Astrocyte (in vitro differentiated cells and primary cell): ENCODE measurements at regions not wholly inside any gene's neighbourhood (a gene's known extent, or its start where the extent isn't known, plus 50 kb on each side); places are given as distances from the start of the nearest gene placed in this dataset.

Experiments
- DNase-seq: peaks from one replicate; pipeline ENCODE4 v3.0.0-alpha.2; 2010; ENCODE audit warnings: low read depth
- FAIRE-seq: peaks from 2 replicates; lab custom pipeline; 2011; peaks lifted over from hg19 to GRCh38; lab: Jason Lieb, UNC
- H2AFZ ChIP-seq: 2 replicates; pipeline ENCODE4 v1.6.0; 2012; ENCODE audit warnings: low read depth, low read length, inconsistent platforms
- H3K27ac ChIP-seq: 2 replicates; pipeline ENCODE4 v1.5.1; 2011; ENCODE audit warnings: low read depth, low read length, inconsistent platforms
- H3K27me3 ChIP-seq: 2 replicates; pipeline ENCODE4 v1.6.0; 2011; ENCODE audit warnings: low read length, inconsistent platforms; ENCODE audit not compliant: insufficient read depth
- H3K36me3 ChIP-seq: 2 replicates; pipeline ENCODE4 v1.5.1; 2011; ENCODE audit warnings: low read length, inconsistent platforms; ENCODE audit not compliant: insufficient read depth
- H3K4me1 ChIP-seq: 2 replicates; pipeline ENCODE4 v1.5.1; 2011; ENCODE audit warnings: low read length, inconsistent platforms; ENCODE audit not compliant: insufficient read depth
- H3K4me2 ChIP-seq: 2 replicates; pipeline ENCODE4 v1.6.0; 2012; ENCODE audit warnings: low read length, inconsistent platforms
- H3K4me3 ChIP-seq: 2 replicates; pipeline ENCODE4 v1.5.1; 2011; ENCODE audit warnings: low read depth, mild to moderate bottlenecking, low read length, inconsistent platforms; ENCODE audit not compliant: insufficient read depth
- H3K79me2 ChIP-seq: 2 replicates; pipeline ENCODE4 v1.6.0; 2012; ENCODE audit warnings: mild to moderate bottlenecking, low read length, inconsistent platforms; ENCODE audit not compliant: insufficient read depth
- H3K9ac ChIP-seq: 2 replicates; pipeline ENCODE4 v1.6.0; 2012; ENCODE audit warnings: mild to moderate bottlenecking, low read length, inconsistent platforms
- H3K9me3 ChIP-seq: 2 replicates; pipeline ENCODE4 v1.5.1; 2012; ENCODE audit warnings: low read depth, mild to moderate bottlenecking, low read length, inconsistent platforms; ENCODE audit not compliant: insufficient read depth
- H4K20me1 ChIP-seq: 2 replicates; pipeline ENCODE4 v1.6.0; 2012; ENCODE audit warnings: low read length, inconsistent platforms; ENCODE audit not compliant: insufficient read depth
- H3K27ac Mint-ChIP-seq: one replicate; pipeline ENCODE4 v1.8.0; 2021; ENCODE audit warnings: mild to moderate bottlenecking, mixed read lengths; ENCODE audit not compliant: unreplicated experiment
- H3K27me3 Mint-ChIP-seq: one replicate; pipeline ENCODE4 v1.8.0; 2021; ENCODE audit warnings: low read depth, mixed read lengths; ENCODE audit not compliant: unreplicated experiment
- H3K36me3 Mint-ChIP-seq: one replicate; pipeline ENCODE4 v1.8.0; 2021; ENCODE audit warnings: low read depth, mixed read lengths; ENCODE audit not compliant: unreplicated experiment
- H3K4me1 Mint-ChIP-seq: one replicate; pipeline ENCODE4 v1.8.0; 2021; ENCODE audit warnings: low read depth, mixed read lengths; ENCODE audit not compliant: unreplicated experiment
- H3K4me3 Mint-ChIP-seq: one replicate; pipeline ENCODE4 v1.8.0; 2021; ENCODE audit warnings: mild to moderate bottlenecking, moderate library complexity, mixed read lengths; ENCODE audit not compliant: unreplicated experiment
- H3K9me3 Mint-ChIP-seq: one replicate; pipeline ENCODE4 v1.8.0; 2021; ENCODE audit warnings: mild to moderate bottlenecking, mixed read lengths; ENCODE audit not compliant: unreplicated experiment
- EZH2 ChIP-seq: IDR thresholded peaks from 2 replicates; pipeline ENCODE4 v1.6.1; 2012; ENCODE audit warnings: mild to moderate bottlenecking, low read length, inconsistent platforms; ENCODE audit not compliant: insufficient read depth
- TF ChIP-seq, protein P1 (sequence below): IDR thresholded peaks from 2 replicates; pipeline ENCODE4 v1.5.1; 2011; ENCODE audit warnings: low read depth, mild to moderate bottlenecking, inconsistent platforms, low read length, moderate library complexity; ENCODE audit not compliant: insufficient read depth

DNA sequence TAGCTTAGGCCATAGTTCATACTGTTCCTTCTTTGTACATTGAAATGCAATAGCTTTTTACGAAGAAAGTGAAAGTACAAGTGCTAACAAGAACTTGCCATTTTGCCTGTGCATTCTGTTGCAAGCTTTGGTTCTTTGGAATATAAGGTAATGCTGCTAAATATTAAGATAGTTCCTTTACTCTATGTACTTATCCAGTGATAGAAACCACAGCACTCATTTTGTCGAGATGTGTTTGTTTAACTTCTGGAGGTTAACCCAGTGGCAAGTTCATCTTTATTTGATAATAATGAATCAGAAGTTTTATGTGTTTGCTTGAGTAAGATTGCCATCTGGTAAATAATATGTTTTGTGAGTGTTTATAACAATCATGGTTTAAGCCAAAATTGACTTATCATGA, 373.1 kb upstream of the FANCL start:
- Histone ChIP-seq H3K27ac (no peak overlapping the region), H3K36me3 (no peaks in the 10 kb centered on the region), H3K9ac (no peak overlapping the region), H3K27me3 (no peaks in the 10 kb centered on the region), H3K9me3 (no peaks in the 10 kb centered on the region), H3K4me3 (no peak overlapping the region), H3K4me1 (no peaks in the 10 kb centered on the region), H3K79me2 (no peaks in the 10 kb centered on the region), H4K20me1 (no peaks in the 10 kb centered on the region), H3K4me2 (no peak overlapping the region), H2AFZ (no peak overlapping the region)
- no peaks in the 10 kb centered on the region for H3K27me3 Mint-ChIP-seq
- H3K9me3 Mint-ChIP-seq: no peaks in the 10 kb centered on the region
- H3K27ac Mint-ChIP-seq: no peak overlapping the region
- no peak overlapping the region for H3K4me3 Mint-ChIP-seq
- FAIRE-seq: no peak
- H3K36me3 Mint-ChIP-seq: no peaks in the 10 kb centered on the region
- TF ChIP-seq, protein P1, sequence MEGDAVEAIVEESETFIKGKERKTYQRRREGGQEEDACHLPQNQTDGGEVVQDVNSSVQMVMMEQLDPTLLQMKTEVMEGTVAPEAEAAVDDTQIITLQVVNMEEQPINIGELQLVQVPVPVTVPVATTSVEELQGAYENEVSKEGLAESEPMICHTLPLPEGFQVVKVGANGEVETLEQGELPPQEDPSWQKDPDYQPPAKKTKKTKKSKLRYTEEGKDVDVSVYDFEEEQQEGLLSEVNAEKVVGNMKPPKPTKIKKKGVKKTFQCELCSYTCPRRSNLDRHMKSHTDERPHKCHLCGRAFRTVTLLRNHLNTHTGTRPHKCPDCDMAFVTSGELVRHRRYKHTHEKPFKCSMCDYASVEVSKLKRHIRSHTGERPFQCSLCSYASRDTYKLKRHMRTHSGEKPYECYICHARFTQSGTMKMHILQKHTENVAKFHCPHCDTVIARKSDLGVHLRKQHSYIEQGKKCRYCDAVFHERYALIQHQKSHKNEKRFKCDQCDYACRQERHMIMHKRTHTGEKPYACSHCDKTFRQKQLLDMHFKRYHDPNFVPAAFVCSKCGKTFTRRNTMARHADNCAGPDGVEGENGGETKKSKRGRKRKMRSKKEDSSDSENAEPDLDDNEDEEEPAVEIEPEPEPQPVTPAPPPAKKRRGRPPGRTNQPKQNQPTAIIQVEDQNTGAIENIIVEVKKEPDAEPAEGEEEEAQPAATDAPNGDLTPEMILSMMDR: no peak
- TF ChIP-seq EZH2: no peak
- no peak for DNase-seq
- peaks cover 2% of the 10 kb centered on the region for H3K4me1 Mint-ChIP-seq

- no peaks in the 10 kb centered on the region for H3K36me3 ChIP-seq
- no peak overlapping the region for H3K4me3 Mint-ChIP-seq
- no peak for TF ChIP-seq EZH2
- no peaks in the 10 kb centered on the region for H4K20me1 ChIP-seq
- H3K9me3 Mint-ChIP-seq: no peaks in the 10 kb centered on the region
- no peaks in the 10 kb centered on the region for H3K79me2 ChIP-seq
- no peak overlapping the region for H3K9ac ChIP-seq
- H3K4me2 ChIP-seq: no peak overlapping the region
- H3K27ac ChIP-seq: no peak overlapping the region
- no peak overlapping the region for H3K4me3 ChIP-seq
- DNase-seq (no peak), FAIRE-seq (no peak)
- H3K9me3 ChIP-seq: no peaks in the 10 kb centered on the region
- no peaks in the 10 kb centered on the region for H3K27me3 Mint-ChIP-seq
- no peak overlapping the region for H3K27ac Mint-ChIP-seq
- no peaks in the 10 kb centered on the region for H3K27me3 ChIP-seq
- H3K4me1 Mint-ChIP-seq: peaks cover 2% of the 10 kb centered on the region
- no peaks in the 10 kb centered on the region for H3K36me3 Mint-ChIP-seq
- H2AFZ ChIP-seq: no peak overlapping the region
- H3K4me1 ChIP-seq: no peaks in the 10 kb centered on the region
Measured at GRCh38 chr2:58612973-58613372, 371.8 kb upstream of the FANCL start.

DNA sequence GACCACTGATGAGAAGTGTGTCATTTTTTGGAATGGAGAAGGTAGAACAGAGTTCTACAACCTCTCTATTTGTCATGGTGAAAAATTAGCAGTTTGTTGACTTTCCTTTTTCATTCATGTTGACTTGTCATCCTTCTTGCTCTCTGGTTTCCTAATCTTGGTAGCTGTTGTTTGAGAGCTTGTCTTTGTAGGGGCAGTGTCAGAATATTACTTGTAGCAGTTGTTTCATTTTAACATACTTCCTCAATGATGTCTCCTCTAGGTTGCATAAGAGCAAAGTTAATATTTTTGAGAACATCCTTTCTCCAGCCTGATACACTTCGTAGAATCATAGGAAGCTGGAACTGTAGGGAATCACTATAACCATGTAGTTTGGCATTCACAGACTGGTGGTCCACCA, 368.2 kb upstream of the FANCL start:
- Histone ChIP-seq H3K9ac (no peak overlapping the region), H3K36me3 (no peaks in the 10 kb centered on the region), H4K20me1 (no peaks in the 10 kb centered on the region), H3K4me2 (no peak overlapping the region), H3K79me2 (no peaks in the 10 kb centered on the region), H3K4me1 (no peaks in the 10 kb centered on the region), H3K9me3 (no peaks in the 10 kb centered on the region), H3K4me3 (no peak overlapping the region), H3K27ac (no peak overlapping the region), H2AFZ (no peak overlapping the region), H3K27me3 (no peaks in the 10 kb centered on the region)
- H3K27ac Mint-ChIP-seq: no peak overlapping the region
- H3K9me3 Mint-ChIP-seq: no peaks in the 10 kb centered on the region
- FAIRE-seq (no peak), DNase-seq (no peak)
- no peak overlapping the region for H3K4me3 Mint-ChIP-seq
- H3K36me3 Mint-ChIP-seq: no peaks in the 10 kb centered on the region
- H3K27me3 Mint-ChIP-seq: no peaks in the 10 kb centered on the region
- no peak for TF ChIP-seq EZH2
- TF ChIP-seq, protein P1: no peak
- H3K4me1 Mint-ChIP-seq: peaks cover 13% of the 10 kb centered on the region
